SK-N-SH (cell line): ENCODE measurements at regions not wholly inside any gene's neighbourhood (a gene's known extent, or its start where the extent isn't known, plus 50 kb on each side); places are given as distances from the start of the nearest gene placed in this dataset.

ENCODE experiments used
- CTCF ChIA-PET: fragments of 300-600, 350-600 bp; formaldehyde crosslinking; extraction: SDS; loops from one replicate; lab custom pipeline; 2021; lab: Yijun Ruan, JAX
- POLR2A ChIA-PET: fragments of 350-600 bp; sonication (Branson Sonifier 250); formaldehyde crosslinking; extraction: SDS; loops from one replicate; lab custom pipeline; 2020; ENCODE audit warnings: antibody characterized with exemption, inconsistent platforms; lab: Yijun Ruan, JAX
- DNase-seq: peaks from one replicate; pipeline ENCODE4 v3.0.0; 2012
- H2AFZ ChIP-seq: fragments of 200-600 bp; sonication (generic); 2 replicates; pipeline ENCODE4 v1.8.1; 2016; ENCODE audit warnings: antibody characterized with exemption, mild to moderate bottlenecking, low read depth
- H3F3A ChIP-seq: fragments of 200-600 bp; sonication (generic); replicated peaks from 2 replicates; pipeline ENCODE3; 2016; ENCODE audit warnings: antibody characterized with exemption, mild to moderate bottlenecking; ENCODE audit not compliant: insufficient read depth
- H3K27ac ChIP-seq, 2 experiments: fragments of 200-500 bp in 1 of 2; fragments of 200-600 bp in 1 of 2; sonication (Bioruptor generic) in 1 of 2; sonication (generic), shearing (Covaris generic) in 1 of 2; 2 replicates each; pipeline versions ENCODE4 v1.5.1 to v1.6.1; 2014 to 2016; ENCODE audit warnings: low read depth in 2 of 2, inconsistent platforms in 1 of 2, low read length in 1 of 2, mild to moderate bottlenecking in 1 of 2, mixed read lengths in 1 of 2
- H3K27me3 ChIP-seq: fragments of 200-600 bp; sonication (generic), shearing (Covaris generic); 2 replicates; pipeline ENCODE4 v1.6.1; 2016; ENCODE audit warnings: mixed run types; ENCODE audit not compliant: insufficient read depth
- H3K36me3 ChIP-seq, 2 experiments: fragments of 200-500 bp in 1 of 2; fragments of 200-600 bp in 1 of 2; sonication (Bioruptor generic) in 1 of 2; sonication (generic) in 1 of 2; replicated peaks in 1 of 2; 2 replicates each; pipeline versions ENCODE3 to v1.5.1; 2014 to 2016; ENCODE audit warnings: low read length in 1 of 2, mild to moderate bottlenecking in 1 of 2; ENCODE audit not compliant: insufficient read depth in 2 of 2, control insufficient read depth in 1 of 2
- H3K4me1 ChIP-seq, 2 experiments: fragments of 200-500 bp in 1 of 2; fragments of 200-600 bp in 1 of 2; sonication (Bioruptor generic) in 1 of 2; sonication (generic), shearing (Covaris generic) in 1 of 2; 2 replicates each; pipeline versions ENCODE4 v1.5.1 to v1.6.1; 2014 to 2016; ENCODE audit warnings: low read depth in 1 of 2, low read length in 1 of 2, mixed run types in 1 of 2; ENCODE audit not compliant: insufficient read depth in 2 of 2, control insufficient read depth in 1 of 2
- H3K4me2 ChIP-seq: fragments of 200-600 bp; sonication (generic), shearing (Covaris generic); 2 replicates; pipeline ENCODE4 v1.6.1; 2017; ENCODE audit warnings: mixed run types
- H3K4me3 ChIP-seq, 2 experiments: fragments of 200-500 bp in 1 of 2; fragments of 200-600 bp in 1 of 2; sonication (Bioruptor generic) in 1 of 2; sonication (generic), shearing (Covaris generic) in 1 of 2; 2 replicates each; pipeline versions ENCODE4 v1.5.1 to v1.8.1; 2014 to 2016; ENCODE audit warnings: low read depth in 2 of 2, inconsistent platforms in 1 of 2, low read length in 1 of 2, mild to moderate bottlenecking in 1 of 2, mixed read lengths in 1 of 2, moderate library complexity in 1 of 2
- H3K79me2 ChIP-seq: fragments of 200-600 bp; sonication (generic); 2 replicates; pipeline ENCODE4 v1.8.1; 2017; ENCODE audit warnings: mild to moderate bottlenecking; ENCODE audit not compliant: insufficient read depth
- H3K9ac ChIP-seq: fragments of 200-600 bp; sonication (generic); 2 replicates; pipeline ENCODE4 v1.6.1; 2017; ENCODE audit warnings: mixed run types
- H3K9me2 ChIP-seq: fragments of 200-600 bp; sonication (generic); 2 replicates; pipeline ENCODE4 v1.6.1; 2017; ENCODE audit warnings: mixed run types
- H3K9me3 ChIP-seq: fragments of 200-600 bp; sonication (generic); 2 replicates; pipeline ENCODE4 v1.6.1; 2017; ENCODE audit warnings: mixed run types, mild to moderate bottlenecking, moderate library complexity
- H4K20me1 ChIP-seq: fragments of 200-600 bp; sonication (generic); 2 replicates; pipeline ENCODE4 v1.6.1; 2017; ENCODE audit warnings: mild to moderate bottlenecking, mixed run types; ENCODE audit not compliant: insufficient read depth
- EP300 ChIP-seq, 2 experiments: IDR thresholded peaks; 2 replicates each; pipeline versions ENCODE4 v1.4.0 to v1.6.1; 2012; ENCODE audit warnings: borderline replicate concordance in 1 of 2, low read depth in 1 of 2, low read length in 1 of 2
- FOXJ3 ChIP-seq: sonication (generic); formaldehyde crosslinking; IDR thresholded peaks from 2 replicates; pipeline ENCODE4 v1.5.1; 2020; ENCODE audit warnings: mild to moderate bottlenecking, missing genetic modification reagents
- FOXM1 ChIP-seq: IDR thresholded peaks from 2 replicates; pipeline ENCODE4 v1.4.0; 2012; ENCODE audit warnings: low read depth, mild to moderate bottlenecking
- GABPA ChIP-seq: IDR thresholded peaks from 2 replicates; pipeline ENCODE4 v1.4.0; 2012; ENCODE audit warnings: low read depth, mild to moderate bottlenecking
- JUND ChIP-seq: IDR thresholded peaks from 2 replicates; pipeline ENCODE4 v1.4.0; 2012
- NFIC ChIP-seq: IDR thresholded peaks from 2 replicates; pipeline ENCODE4 v1.4.0; 2012; ENCODE audit warnings: borderline replicate concordance
- NRF1 ChIP-seq: IDR thresholded peaks from 2 replicates; pipeline ENCODE4 v1.6.1; 2012; ENCODE audit warnings: low read depth, mild to moderate bottlenecking, low read length
- RXRA ChIP-seq: IDR thresholded peaks from 2 replicates; pipeline ENCODE4 v1.4.0; 2012; ENCODE audit warnings: low read depth, mild to moderate bottlenecking, borderline replicate concordance
- SIN3A ChIP-seq: IDR thresholded peaks from 2 replicates; pipeline ENCODE4 v1.6.1; 2012; ENCODE audit warnings: low read depth, mild to moderate bottlenecking, low read length, moderate library complexity, borderline replicate concordance
- SMC3 ChIP-seq: IDR thresholded peaks from 2 replicates; pipeline ENCODE4 v1.6.1; 2012; ENCODE audit warnings: low read depth, low read length, improper control_type of control experiment
- TAF1 ChIP-seq: IDR thresholded peaks from 2 replicates; pipeline ENCODE4 v1.6.1; 2012; ENCODE audit warnings: low read depth, mild to moderate bottlenecking, low read length, moderate library complexity, borderline replicate concordance
- TCF12 ChIP-seq: IDR thresholded peaks from 2 replicates; pipeline ENCODE4 v1.4.0; 2012
- TEAD4 ChIP-seq: IDR thresholded peaks from 2 replicates; pipeline ENCODE4 v1.4.0; 2012; ENCODE audit warnings: mild to moderate bottlenecking, borderline replicate concordance; ENCODE audit not compliant: insufficient read depth
- WGBS: methylation state at CpG from one replicate; pipeline ENCODE4 v1.1.6; 2017; ENCODE audit warnings: low lambda C conversion rate; 5-methylcytosine and 5-hydroxymethylcytosine counted together
- TF ChIP-seq, protein P1 (sequence below): IDR thresholded peaks from 2 replicates; pipeline ENCODE4 v1.4.0; 2012; ENCODE audit warnings: low read depth, borderline replicate concordance
- TF ChIP-seq, protein P2 (sequence below): IDR thresholded peaks from 2 replicates; pipeline ENCODE4; 2012

DNA sequence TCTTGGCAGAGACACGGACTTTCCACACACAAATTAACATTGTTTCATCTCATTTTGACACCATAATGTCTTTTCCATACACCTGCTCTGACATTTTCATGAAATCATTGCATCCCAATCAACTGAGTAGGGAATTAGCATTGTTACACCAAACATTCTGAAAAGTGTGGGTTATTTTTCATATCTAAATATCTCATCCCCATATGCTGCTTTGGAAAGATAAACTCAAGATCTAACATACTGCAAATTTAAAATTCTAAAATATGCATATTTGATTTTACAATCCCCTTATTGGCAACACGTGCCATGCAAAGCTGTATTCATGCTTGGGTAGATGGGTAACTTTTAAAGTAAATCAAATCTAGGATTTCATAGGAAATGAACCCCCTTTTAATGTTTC, 242.9 kb downstream of the ZNF516 start:
- WGBS = 5% methylated on average over 2 of the region's 2 CpGs
- no peaks in the 10 kb centered on the region for H3K27me3 ChIP-seq
- H3K4me3 ChIP-seq = no peak overlapping the region
- no peaks in the 10 kb centered on the region for H3K36me3 ChIP-seq
- no peaks in the 10 kb centered on the region for H3K79me2 ChIP-seq
- DNase-seq = no peak
- no peak overlapping the region for H3K9ac ChIP-seq
- H3F3A ChIP-seq = no peaks in the 10 kb centered on the region
- POLR2A ChIA-PET = no interaction called here
- TF ChIP-seq FOXM1 (no peak), SMC3 (no peak), GABPA (no peak), NRF1 (no peak), TEAD4 (no peak), RXRA (no peak), NFIC (no peak)
- CTCF ChIA-PET = interaction anchor here (0.8 to 2.5 kb wide), 4 partner anchors 9 to 1586 kb away, joined by 3 to 8 read pairs (median 3); no protein-coding TSS in a partner anchor
- H3K4me2 ChIP-seq = no peak overlapping the region
- H3K9me3 ChIP-seq = no peaks in the 10 kb centered on the region
- H3K9me2 ChIP-seq = no peaks in the 10 kb centered on the region
- no peak overlapping the region for H2AFZ ChIP-seq
- no peak overlapping the region for H3K27ac ChIP-seq
- no peaks in the 10 kb centered on the region for H3K4me1 ChIP-seq
- H4K20me1 ChIP-seq = no peaks in the 10 kb centered on the region

DNA sequence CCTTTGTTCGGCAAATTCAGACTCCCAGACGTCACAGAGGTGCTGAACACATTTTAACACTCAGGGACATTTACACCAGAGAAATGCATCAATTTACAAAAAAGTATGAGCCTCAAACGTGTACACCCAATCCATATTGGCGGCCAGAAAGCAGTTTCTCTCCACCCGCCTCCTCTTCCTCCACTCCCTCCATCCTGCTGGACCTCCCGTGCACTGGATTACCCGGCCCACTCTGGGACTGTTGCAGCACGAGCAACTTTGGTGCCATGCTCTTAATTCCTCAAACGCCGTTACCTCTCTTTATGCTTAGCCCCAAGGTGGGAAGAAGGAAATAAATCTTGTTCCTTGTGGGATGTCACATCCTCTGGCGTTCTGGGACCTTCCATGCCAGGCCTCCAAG, 243.4 kb downstream of the ZNF516 start:
- Histone ChIP-seq H3K79me2 (no peaks in the 10 kb centered on the region), H3K9ac (no peak overlapping the region), H3K4me2 (no peak overlapping the region), H3K4me3 (no peak overlapping the region), H3K27me3 (no peaks in the 10 kb centered on the region), H3K9me2 (no peaks in the 10 kb centered on the region), H4K20me1 (no peaks in the 10 kb centered on the region), H3K27ac (no peak overlapping the region), H3K36me3 (no peaks in the 10 kb centered on the region), H3K4me1 (no peaks in the 10 kb centered on the region), H3F3A (no peaks in the 10 kb centered on the region), H2AFZ (no peak overlapping the region), H3K9me3 (no peaks in the 10 kb centered on the region)
- ChIA-PET POLR2A (no interaction called here), CTCF (interaction anchor here (1.0 to 2.5 kb wide), 2 partner anchors 23 to 1585 kb away, joined by 3 to 8 read pairs; no protein-coding TSS in a partner anchor)
- no peak for TF ChIP-seq EP300 (IDR thresholded peaks at IDR 0.05; ENCODE audit: borderline replicate concordance in 1 of 2, low read depth in 1 of 2, low read length in 1 of 2)
- TF ChIP-seq TAF1 = no peak
- TF ChIP-seq TCF12 = no peak
- TF ChIP-seq SMC3 = no peak
- TF ChIP-seq JUND = no peak
- no peak for TF ChIP-seq SIN3A
- no peak for TF ChIP-seq FOXJ3 (CRISPR knock-in tag)
- TF ChIP-seq, protein P1, sequence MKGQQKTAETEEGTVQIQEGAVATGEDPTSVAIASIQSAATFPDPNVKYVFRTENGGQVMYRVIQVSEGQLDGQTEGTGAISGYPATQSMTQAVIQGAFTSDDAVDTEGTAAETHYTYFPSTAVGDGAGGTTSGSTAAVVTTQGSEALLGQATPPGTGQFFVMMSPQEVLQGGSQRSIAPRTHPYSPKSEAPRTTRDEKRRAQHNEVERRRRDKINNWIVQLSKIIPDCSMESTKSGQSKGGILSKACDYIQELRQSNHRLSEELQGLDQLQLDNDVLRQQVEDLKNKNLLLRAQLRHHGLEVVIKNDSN = no peak
- no peak for DNase-seq
- WGBS = 33% methylated on average over 11 of the region's 11 CpGs

DNA sequence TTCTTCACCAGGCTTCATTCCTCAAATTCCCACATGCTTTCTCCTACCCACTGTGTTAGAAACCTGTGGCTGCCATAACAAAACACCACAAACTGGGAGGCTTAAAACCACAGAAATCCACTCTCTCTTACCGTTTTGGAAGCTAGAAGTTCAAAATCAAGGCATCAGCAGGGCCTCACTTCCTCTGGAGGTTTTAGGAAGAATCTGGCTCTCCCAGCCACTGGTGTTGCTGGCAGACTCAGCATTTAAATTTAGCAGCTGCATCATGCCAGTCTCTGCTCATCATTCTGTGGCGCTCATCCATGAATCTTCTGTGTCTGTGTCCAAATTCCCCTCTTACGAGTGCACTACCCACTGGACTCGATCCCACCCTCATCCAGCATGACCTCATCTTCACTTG, 248.5 kb downstream of the ZNF516 start:
- no peak overlapping the region for H3K27ac ChIP-seq
- no peaks in the 10 kb centered on the region for H3K79me2 ChIP-seq
- POLR2A ChIA-PET = no interaction called here
- no peak overlapping the region for H3K4me2 ChIP-seq
- H3K9me2 ChIP-seq = no peaks in the 10 kb centered on the region
- no peaks in the 10 kb centered on the region for H3K4me1 ChIP-seq
- H2AFZ ChIP-seq = no peak overlapping the region
- TF ChIP-seq, protein P2, sequence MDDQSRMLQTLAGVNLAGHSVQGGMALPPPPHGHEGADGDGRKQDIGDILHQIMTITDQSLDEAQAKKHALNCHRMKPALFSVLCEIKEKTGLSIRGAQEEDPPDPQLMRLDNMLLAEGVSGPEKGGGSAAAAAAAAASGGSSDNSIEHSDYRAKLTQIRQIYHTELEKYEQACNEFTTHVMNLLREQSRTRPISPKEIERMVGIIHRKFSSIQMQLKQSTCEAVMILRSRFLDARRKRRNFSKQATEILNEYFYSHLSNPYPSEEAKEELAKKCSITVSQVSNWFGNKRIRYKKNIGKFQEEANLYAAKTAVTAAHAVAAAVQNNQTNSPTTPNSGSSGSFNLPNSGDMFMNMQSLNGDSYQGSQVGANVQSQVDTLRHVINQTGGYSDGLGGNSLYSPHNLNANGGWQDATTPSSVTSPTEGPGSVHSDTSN = no peak
- H3K27me3 ChIP-seq = no peaks in the 10 kb centered on the region
- no peaks in the 10 kb centered on the region; the same call in 1 of the 2 replicates for H3K9me3 ChIP-seq
- no peaks in the 10 kb centered on the region for H4K20me1 ChIP-seq
- no peak overlapping the region for H3K4me3 ChIP-seq
- WGBS = 25% methylated on average over 4 of the region's 4 CpGs
- CTCF ChIA-PET = no interaction called here
- no peak overlapping the region for H3K9ac ChIP-seq
- no peaks in the 10 kb centered on the region for H3K36me3 ChIP-seq
- H3F3A ChIP-seq = no peaks in the 10 kb centered on the region
- DNase-seq = no peak
